Tibial artery (tissue), 4 donors: ENCODE measurements at regions not wholly inside any gene's neighbourhood (a gene's known extent, or its start where the extent isn't known, plus 50 kb on each side); places are given as distances from the start of the nearest gene placed in this dataset.

ENCODE experiments used
- DNase-seq, 2 donors: peaks; one replicate each; pipeline ENCODE4 v3.0.0-alpha.2; 2019
- H3K27ac ChIP-seq, 2 donors: fragments of 200-600 bp; sonication (generic) in 1 of 2; 1 replicate in 1 of 2; 2 replicates in 1 of 2; pipeline ENCODE4 v1.5.1; 2018 to 2019; ENCODE audit warnings: mild to moderate bottlenecking in 1 of 2
- H3K27me3 ChIP-seq, 2 donors: fragments of 200-600 bp; sonication (generic) in 1 of 2; one replicate each; pipeline versions ENCODE4 v1.5.1 to v1.6.0; 2016 to 2019
- H3K36me3 ChIP-seq, 3 donors: fragments of 200-600 bp; sonication (generic) in 2 of 3; one replicate each; pipeline ENCODE4 v1.5.1; 2016 to 2019; ENCODE audit warnings: mild to moderate bottlenecking in 2 of 3
- H3K4me1 ChIP-seq, 4 donors: fragments of 200-600 bp; sonication (generic) in 2 of 4; 1 replicate in 3 of 4; 2 replicates in 1 of 4; pipeline ENCODE4 v1.5.1; 2016 to 2019
- H3K4me3 ChIP-seq, 2 donors: fragments of 200-600 bp; sonication (generic) in 1 of 2; 1 replicate in 1 of 2; 2 replicates in 1 of 2; pipeline ENCODE4 v1.5.1; 2018 to 2019; ENCODE audit warnings: mild to moderate bottlenecking in 2 of 2
- H3K9me3 ChIP-seq, 3 donors: fragments of 200-600 bp; sonication (generic) in 1 of 3; one replicate each; pipeline ENCODE4 v1.5.1; 2016 to 2019
- intact Hi-C: fragments of 100-400 bp; cut with DNase I; formaldehyde crosslinking; loops from one replicate; pipeline ENCODE4 v1.15.0; 2023; ENCODE audit warnings: low total_unique reads
- TF ChIP-seq, protein P1 (sequence below), 2 experiments: fragments of 200-600 bp in 1 of 2; fragments of 450-650 bp in 1 of 2; IDR thresholded peaks; one replicate each; pipeline ENCODE4 v1.5.1; 2017 to 2019; ENCODE audit warnings: antibody characterized with exemption in 2 of 2, mild to moderate bottlenecking in 1 of 2, moderate library complexity in 1 of 2

DNA sequence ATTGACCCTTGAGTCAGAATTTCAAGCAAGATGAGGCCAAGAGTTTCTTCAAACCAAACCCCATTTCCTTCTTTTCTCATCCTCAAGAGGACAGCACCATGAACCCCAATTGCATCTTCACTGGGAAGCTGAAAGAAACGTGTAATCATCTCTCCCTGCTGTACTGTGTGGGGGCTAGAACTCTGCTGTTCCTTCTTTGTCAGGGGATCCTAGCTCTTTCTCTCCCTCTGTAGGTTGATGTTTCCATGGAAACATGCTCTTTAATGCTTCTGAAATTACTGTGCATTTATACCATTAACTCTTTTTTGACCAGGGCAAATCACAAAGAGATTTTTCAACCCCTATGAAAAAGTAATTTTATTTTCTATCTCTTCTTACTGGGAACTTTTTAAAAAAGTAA is 295.1 kb downstream of the GRIN2B start:
- intact Hi-C loops = no loop called here
- Histone ChIP-seq H3K27ac (no peak overlapping the region), H3K27me3 (no peaks in the 10 kb centered on the region), H3K4me1 (no peaks in the 10 kb centered on the region), H3K9me3 (no peaks in the 10 kb centered on the region), H3K36me3 (no peaks in the 10 kb centered on the region), H3K4me3 (no peak overlapping the region)
- no peak for DNase-seq
- TF ChIP-seq, protein P1, sequence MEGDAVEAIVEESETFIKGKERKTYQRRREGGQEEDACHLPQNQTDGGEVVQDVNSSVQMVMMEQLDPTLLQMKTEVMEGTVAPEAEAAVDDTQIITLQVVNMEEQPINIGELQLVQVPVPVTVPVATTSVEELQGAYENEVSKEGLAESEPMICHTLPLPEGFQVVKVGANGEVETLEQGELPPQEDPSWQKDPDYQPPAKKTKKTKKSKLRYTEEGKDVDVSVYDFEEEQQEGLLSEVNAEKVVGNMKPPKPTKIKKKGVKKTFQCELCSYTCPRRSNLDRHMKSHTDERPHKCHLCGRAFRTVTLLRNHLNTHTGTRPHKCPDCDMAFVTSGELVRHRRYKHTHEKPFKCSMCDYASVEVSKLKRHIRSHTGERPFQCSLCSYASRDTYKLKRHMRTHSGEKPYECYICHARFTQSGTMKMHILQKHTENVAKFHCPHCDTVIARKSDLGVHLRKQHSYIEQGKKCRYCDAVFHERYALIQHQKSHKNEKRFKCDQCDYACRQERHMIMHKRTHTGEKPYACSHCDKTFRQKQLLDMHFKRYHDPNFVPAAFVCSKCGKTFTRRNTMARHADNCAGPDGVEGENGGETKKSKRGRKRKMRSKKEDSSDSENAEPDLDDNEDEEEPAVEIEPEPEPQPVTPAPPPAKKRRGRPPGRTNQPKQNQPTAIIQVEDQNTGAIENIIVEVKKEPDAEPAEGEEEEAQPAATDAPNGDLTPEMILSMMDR (IDR thresholded peaks at IDR 0.05) = no peak

DNA sequence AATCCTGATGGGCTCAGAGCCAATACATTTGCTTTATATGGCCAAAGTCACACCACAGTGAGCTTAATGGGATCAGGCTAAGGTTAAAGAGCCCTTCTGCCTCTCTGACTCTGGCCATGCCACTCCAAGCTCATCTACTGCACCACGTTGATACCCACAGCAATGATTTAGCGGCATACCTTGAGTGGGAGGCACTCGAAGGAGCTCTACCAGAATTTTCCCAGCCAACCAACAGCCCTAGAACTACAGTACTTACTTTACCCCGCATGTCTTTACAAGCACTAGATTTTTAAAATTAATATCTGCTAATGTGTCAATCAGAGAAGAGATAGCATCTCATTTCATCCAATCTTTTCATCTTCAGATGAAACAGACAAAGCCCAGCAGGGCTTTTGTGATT is 300.5 kb downstream of the GRIN2B start:
- no peak for DNase-seq

DNA sequence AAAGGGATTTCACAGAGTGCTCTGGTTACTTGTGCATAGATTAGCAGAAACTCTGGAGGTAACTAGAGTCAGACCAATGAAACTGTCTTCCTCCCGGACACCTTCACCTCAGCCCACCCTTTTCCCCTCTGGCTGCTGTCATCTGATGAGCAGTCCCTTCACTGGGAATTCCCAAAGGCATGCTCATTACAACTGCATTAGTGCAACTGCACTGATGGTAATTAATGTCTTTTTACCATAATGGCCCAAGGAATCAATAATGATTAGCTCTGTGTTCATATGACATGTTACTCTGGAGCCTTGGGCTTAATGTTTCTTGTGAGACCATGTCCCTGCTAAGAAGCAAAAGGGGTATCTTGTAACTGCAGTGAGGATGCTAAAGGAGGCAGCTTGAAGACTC is 304.5 kb downstream of the GRIN2B start:
- H3K36me3 ChIP-seq = no peaks in the 10 kb centered on the region
- no peaks in the 10 kb centered on the region for H3K27me3 ChIP-seq
- no peak overlapping the region for H3K4me3 ChIP-seq
- H3K27ac ChIP-seq = no peak overlapping the region
- TF ChIP-seq, protein P1 (IDR thresholded peaks at IDR 0.05) = no peak
- no peaks in the 10 kb centered on the region for H3K4me1 ChIP-seq
- H3K9me3 ChIP-seq = no peaks in the 10 kb centered on the region
- DNase-seq = no peak
- intact Hi-C loops = no loop called here

More for the DNA sequence above, 300.5 kb downstream of the GRIN2B start:
- H3K4me3 ChIP-seq = no peak overlapping the region
- no peak overlapping the region for H3K27ac ChIP-seq
- H3K36me3 ChIP-seq = no peaks in the 10 kb centered on the region
- TF ChIP-seq, protein P1 (IDR thresholded peaks at IDR 0.05) = no peak
- intact Hi-C loops = no loop called here
- no peaks in the 10 kb centered on the region for H3K4me1 ChIP-seq
- no peaks in the 10 kb centered on the region for H3K9me3 ChIP-seq
- no peaks in the 10 kb centered on the region for H3K27me3 ChIP-seq

DNA sequence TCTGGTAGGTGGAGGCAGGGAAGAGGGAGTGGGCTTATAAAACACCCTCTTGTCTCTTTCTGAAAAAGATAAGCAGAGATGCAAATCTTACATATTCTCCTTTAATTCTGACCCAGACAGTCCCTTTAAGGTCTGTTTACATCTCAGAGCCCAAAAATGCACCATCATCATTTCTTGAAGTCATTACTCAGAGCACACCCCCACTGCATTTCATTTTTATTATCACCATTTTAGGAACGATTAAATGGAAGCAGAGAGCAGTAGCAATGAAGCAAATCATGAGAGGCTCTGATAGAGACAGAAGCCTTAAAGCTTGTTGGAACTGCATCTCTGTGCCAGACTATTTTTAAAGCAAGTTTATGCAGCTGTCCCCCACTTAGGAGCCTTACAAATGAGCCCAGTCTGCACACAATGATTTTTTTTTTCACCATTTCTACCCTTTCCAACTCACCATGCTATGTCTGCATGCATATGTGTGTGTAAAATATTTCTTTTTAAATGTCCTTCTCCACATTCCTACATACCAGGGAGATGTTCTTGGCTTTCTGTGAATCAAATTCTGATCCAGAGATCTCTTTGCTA is 311.0 kb downstream of the GRIN2B start:
- H3K36me3 ChIP-seq = no peaks in the 10 kb centered on the region
- intact Hi-C loops = no loop called here
- H3K4me1 ChIP-seq = no peaks in the 10 kb centered on the region
- TF ChIP-seq, protein P1 (IDR thresholded peaks at IDR 0.05) = no peak
- no peaks in the 10 kb centered on the region for H3K9me3 ChIP-seq
- no peak overlapping the region for H3K27ac ChIP-seq
- DNase-seq = no peak
- no peaks in the 10 kb centered on the region for H3K27me3 ChIP-seq
- H3K4me3 ChIP-seq = no peak overlapping the region

DNA sequence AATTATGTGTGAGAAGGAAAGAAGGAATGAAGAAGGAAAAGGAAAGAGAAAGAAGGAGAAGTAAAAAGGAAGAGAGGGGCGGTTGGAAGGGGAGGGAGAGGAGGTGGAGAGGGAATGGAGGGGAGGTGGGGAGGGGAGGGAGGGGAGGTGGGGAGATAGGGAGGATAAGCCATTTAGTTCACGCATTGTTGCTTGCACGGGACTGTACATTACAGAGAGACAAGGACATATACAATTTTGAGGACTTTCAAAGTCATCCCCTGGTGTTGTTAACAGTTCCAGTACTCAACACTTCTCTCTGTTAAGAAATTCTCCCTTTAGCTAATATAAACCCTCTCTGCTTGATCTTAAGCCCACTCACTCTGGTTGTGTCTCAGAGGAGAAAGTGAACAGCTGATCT is 312.5 kb downstream of the GRIN2B start:
- no peak for DNase-seq
- Histone ChIP-seq H3K9me3 (no peaks in the 10 kb centered on the region), H3K27ac (no peak overlapping the region), H3K36me3 (no peaks in the 10 kb centered on the region), H3K4me3 (no peak overlapping the region), H3K4me1 (no peaks in the 10 kb centered on the region), H3K27me3 (no peaks in the 10 kb centered on the region)
- intact Hi-C loops = no loop called here
- TF ChIP-seq, protein P1 (IDR thresholded peaks at IDR 0.05) = no peak

DNA sequence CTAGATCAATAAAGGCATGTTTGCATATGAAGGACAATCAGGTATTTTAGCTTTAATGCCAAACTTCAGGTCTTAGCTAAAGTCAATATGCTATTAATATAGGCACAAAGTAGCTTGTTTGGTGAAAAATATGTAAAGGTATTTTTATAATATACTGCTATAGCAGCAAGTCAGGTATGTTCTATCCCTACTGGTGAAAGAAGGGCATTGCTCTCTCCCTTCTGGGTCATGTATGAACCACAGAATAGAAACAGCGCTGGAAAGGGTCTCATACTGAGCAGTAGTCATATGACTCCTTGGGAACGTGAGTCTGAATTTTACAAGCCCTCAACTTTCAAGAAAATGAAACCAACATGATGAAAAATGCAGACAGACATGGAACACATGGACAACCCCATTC is 314.6 kb downstream of the GRIN2B start:
- no peak for DNase-seq
- H3K4me3 ChIP-seq = no peak overlapping the region
- no peaks in the 10 kb centered on the region for H3K36me3 ChIP-seq
- no peaks in the 10 kb centered on the region for H3K4me1 ChIP-seq
- no peaks in the 10 kb centered on the region for H3K9me3 ChIP-seq
- intact Hi-C loops = no loop called here
- H3K27ac ChIP-seq = no peak overlapping the region
- TF ChIP-seq, protein P1 (IDR thresholded peaks at IDR 0.05) = no peak
- H3K27me3 ChIP-seq = no peaks in the 10 kb centered on the region
